Glomerular visceral epithelial cell (primary cell): ENCODE measurements at regions not wholly inside any gene's neighbourhood (a gene's known extent, or its start where the extent isn't known, plus 50 kb on each side); places are given as distances from the start of the nearest gene placed in this dataset.
"Not testable (repeated sequence)": the region's sequence is repeated elsewhere in the genome, so short reads cannot be mapped to it uniquely, and the experiment has no call there.

Experiments used
- DNase-seq: peaks from one replicate; pipeline ENCODE4 v3.0.0-alpha.2; 2016; ENCODE audit errors: extremely low spot score

DNA sequence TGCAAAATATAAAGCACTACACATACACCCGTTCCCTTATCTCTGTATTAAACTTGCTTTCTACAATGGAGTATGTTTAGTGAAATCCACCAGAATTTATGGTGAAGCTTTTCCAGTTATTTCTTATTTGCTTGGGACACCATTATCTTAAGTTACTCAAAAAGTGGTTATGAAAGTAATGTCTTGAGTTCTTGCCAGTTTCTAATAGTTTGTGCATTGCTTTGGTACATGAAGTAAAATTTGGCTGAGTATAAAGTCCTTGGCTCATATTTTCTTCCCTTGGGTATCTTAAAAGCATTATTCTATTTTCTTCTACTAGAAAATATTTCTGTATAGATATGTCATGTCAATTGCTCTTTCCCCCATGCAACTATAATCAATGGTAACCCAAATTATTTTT is 85.2 kb downstream of the POLR1F start:
- no peak for DNase-seq

GRCh38 chr7:19621740-19622139 is 87.1 kb downstream of the POLR1F start:
- DNase-seq: peak; percentile 5

DNA sequence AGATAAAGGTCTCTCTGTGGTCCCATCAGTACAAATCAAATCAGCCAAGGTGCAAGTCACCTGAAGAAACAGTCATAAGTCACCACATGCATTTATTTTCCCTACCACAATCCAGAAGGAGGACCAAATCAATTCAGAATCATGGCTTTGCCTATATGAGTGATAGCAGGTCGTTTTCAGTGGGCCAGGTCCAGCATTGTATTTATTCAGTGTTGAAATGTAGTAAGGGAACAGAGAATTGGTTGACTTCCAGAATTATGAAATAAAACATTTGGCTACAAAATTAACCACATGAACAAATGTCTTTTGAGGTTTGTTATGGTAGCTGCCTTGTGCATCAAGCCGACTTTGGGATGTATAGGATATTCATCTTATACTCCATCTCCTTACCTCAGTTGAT is 88.4 kb downstream of the POLR1F start:
- no peak for DNase-seq

DNA sequence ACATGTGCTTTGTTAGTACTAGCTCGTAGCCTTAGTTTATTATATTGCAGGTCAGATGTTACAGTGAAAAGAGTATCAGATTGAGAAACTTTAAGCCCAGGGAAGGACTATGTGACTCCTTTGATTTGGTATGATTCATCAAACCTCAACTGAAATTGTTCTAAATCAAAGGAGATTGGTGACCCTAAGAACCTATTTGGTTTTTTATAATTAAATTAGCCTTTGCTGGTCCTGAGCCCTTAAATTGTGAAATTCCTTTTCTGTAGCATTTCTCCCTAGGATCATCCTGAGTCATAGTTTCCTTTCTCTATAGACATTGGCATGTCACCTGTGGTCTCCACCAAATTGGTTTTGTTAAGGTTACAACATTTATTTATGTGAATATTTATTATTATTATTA is 89.7 kb downstream of the POLR1F start:
- peak; percentile 7 for DNase-seq

DNA sequence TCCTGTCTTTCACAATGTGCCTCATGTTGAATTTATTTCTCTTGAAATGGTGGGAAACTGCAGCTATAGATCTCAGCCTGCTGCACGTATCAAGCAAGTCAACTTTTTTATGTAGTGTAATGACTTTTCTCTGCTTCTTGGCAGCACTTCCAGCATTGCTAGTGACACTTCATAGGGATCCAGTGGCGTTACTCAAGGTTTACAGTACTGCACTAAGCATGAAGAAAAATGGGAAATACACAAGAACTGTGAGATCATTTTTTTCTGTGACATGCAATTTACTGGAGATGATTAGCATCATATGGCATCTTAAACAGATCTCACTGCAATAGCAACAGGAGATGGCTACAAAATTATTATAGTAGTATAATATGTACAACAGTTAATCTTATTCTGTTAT is 90.9 kb downstream of the POLR1F start:
- no peak for DNase-seq

- no peak for DNase-seq
These were observed 98.5 kb downstream of the POLR1F start for GRCh38 chr7:19610194-19610943.

GRCh38 chr7:19589446-19589845 is 119.4 kb downstream of the POLR1F start:
- DNase-seq: no peak

GRCh38 chr7:19587291-19587690 is 121.5 kb downstream of the POLR1F start:
- DNase-seq: no peak

DNA sequence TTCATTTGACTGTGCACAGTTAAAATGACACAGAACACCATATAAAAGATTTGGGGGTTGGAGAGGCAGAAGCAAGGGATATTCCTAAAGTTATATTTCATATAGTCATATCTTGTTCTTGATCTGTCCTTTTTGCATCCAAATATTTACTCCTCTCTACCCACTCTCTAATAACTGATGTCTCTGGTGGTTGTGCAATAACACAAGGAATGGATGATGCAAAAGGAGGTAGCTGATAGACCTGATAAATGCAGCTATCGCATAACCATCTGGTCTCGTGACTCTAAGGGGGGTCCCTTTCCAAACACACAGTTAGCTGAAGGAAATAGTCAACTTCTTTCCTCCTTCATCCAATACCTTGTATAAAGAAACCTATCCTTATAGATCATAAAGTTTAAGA is 123.1 kb downstream of the POLR1F start:
- DNase-seq: no peak

GRCh38 chr7:19575909-19576557 is 132.8 kb downstream of the POLR1F start:
- no peak for DNase-seq

- no peak for DNase-seq
These were observed 134.7 kb downstream of the POLR1F start for GRCh38 chr7:19574131-19574530.

- no peak for DNase-seq
These were observed 136.3 kb downstream of the POLR1F start for GRCh38 chr7:19572566-19572965.

DNA sequence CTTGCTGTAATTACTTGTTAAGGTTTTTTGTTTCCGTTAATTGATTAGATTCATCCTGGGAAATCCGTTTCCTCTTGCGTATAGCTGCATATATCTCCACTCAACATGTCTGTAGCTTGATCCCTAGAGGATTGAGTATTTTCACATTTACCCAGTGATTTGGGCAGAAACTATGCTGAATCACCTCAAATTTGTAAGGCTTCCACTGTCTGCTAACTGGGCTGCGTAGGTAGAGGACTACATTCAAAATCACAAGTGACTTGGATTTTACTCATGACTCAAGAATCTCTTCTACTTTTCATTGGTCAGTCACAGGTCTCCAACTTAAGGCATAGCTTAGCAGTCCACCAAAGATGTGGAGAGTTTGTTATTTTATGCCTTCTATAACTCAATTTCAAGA is 141.8 kb downstream of the POLR1F start:
- no peak for DNase-seq

GRCh38 chr7:19565602-19566001 is 143.2 kb downstream of the POLR1F start:
- no peak for DNase-seq

DNA sequence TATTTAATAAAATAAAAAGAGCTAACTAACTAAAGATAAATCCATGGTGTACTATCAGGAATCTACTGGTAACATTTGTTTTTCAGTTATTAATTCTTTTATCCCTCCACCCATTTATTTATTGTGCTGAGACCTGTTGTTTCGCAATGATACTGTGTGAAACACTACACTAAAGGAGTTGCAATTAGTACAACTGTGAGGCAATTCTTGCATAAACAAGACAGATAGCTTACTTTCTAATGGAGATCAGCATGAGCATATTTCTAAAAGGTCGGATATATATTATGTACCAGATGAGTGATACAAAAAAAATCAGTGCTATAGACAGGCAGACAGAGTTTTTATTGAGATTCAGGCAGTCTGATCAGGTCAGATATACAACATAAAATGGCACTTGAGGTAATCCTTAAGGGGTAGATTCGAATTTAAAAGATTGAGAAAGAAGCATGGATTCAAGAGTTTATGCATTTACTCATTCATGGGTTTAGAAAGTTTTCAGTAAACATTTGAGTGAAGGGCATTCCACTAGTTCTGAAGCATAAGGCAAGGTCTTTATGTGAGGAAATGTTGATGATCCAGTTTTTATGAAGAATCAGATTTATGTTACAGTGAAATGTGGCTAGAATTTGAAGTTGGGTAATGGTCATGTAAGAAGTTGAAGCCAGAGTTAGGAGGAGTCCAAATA is 147.6 kb downstream of the POLR1F start:
- no peak for DNase-seq

DNA sequence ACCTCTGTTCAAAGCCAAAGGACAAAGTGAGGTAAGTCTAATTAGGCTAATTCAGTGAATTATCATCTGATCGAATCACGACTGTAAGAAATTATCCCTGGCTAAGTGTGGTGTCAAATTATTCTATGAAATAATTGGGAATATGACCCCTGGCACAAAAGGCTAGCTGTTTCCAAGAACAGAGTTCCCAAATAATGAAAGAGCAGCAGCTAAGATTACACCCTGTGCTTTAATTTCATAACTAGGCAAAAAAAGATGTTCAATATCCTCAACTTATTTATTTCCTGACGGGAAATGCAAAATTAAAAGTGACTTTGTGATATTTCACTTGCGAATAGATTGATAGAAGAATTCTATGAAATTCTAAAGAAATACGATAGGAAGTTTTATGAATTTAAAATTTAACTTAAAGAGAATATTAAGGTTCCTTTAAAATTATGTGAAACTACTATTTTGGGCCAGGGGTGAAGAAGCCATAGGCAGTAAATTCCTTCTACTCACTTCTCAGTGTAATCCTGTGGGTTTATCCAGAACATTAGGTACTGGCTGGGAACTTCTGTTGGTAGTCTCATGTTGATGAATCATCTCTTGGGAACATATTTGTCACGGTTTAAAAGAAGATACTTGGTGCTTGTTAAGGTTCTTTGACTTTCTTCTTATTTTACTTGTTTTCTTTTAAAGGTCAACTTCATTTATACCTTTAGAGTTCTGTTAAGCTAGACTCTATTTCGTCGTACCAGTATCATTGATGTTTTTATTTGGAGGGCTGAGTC is 148.5 kb downstream of the POLR1F start:
- DNase-seq: peak; percentile 65

DNA sequence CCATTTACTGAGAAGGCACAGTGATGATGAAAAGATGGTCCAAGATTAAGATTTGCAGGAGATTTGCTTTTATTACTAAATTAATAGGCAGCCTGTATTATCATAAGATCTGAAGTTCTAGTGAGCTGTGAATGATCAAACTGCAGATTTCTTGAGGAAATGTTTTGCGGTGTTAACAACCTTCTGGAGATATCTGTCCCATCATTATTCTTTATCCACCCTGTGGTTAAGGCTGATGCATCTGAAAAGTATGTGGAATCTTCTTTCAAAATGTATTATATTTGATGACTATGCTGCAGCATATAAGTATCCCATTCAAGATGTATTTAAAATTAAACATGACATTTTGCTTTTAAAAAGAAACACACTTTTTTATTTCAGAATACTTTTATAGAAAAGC is 150.3 kb downstream of the POLR1F start:
- DNase-seq: peak; percentile 63

GRCh38 chr7:19557726-19558465 is 150.9 kb downstream of the POLR1F start:
- DNase-seq: no peak

DNA sequence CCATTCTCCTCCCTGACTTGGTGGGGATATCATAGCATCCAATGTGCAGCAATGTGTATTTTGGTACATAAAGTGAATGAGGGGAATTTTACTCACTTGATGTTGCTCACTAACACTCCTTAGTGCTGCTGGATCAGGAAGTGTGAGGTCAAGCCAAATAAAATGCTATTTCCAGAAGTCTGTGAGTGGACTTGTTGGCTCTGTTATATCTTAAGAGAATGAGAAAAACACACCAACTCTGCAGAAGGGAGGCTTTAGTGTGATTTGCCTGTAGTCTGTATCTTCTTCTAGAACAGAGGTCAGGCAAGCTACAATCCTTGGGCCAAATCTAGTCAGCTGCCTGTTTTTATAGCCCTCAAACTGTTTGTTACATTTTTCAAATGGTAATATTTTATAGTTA is 154.3 kb downstream of the POLR1F start:
- no peak for DNase-seq

GRCh38 chr7:19552576-19552975 is 156.3 kb downstream of the POLR1F start:
- no peak for DNase-seq

DNA sequence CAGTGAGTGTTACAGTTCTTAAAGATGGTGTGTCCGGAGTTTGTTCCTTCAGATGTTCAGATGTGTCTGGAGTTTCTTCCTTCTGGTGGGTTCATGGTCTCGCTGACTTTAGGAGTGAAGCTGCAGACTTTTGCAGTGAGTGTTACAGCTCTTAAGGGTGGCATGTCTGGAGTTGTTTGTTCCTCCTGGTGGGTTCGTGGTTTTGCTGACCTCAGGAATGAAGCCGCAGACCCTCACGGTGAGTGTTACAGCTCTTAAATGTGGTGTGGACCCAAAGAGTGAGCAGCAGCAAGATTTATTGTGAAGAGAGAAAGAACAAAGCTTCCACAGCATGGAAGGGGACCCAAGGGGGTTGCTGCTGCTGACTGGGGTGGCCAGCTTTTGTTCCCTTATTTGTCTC is 159.6 kb downstream of the POLR1F start:
- not testable (repeated sequence) for DNase-seq
